NCI-H187 treated with DMSO at 0.1 percent for 48 hours (cell line): ENCODE measurements at regions not wholly inside any gene's neighbourhood (a gene's known extent, or its start where the extent isn't known, plus 50 kb on each side); places are given as distances from the start of the nearest gene placed in this dataset.
"Not testable (repeated sequence)": the region's sequence is repeated elsewhere in the genome, so short reads cannot be mapped to it uniquely, and the experiment has no call there.

Experiments
- DNase-seq: peaks from one replicate; lab custom pipeline; 2025; lab: John Stamatoyannopoulos, UW

DNA sequence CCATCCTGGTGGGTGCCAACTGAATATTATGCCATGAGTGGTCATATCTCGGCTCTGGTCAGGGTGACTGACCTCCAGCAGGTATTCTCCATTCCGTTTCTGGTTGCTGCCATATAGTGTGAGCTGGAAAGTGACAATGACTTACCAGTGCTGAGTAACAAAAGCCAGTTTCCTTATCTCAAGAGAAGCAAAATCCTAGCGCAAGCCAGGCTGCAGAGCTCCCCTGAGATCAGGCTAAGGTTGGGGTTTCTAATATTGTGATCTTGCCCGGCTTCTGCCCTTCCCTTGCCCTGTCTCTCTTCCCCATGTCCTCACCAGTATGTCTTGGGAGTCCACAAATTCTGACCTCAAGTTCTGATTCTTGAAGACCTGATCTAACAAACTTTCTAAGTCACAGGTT, 271.3 kb upstream of the SPTLC3 start:
- no peak for DNase-seq

DNA sequence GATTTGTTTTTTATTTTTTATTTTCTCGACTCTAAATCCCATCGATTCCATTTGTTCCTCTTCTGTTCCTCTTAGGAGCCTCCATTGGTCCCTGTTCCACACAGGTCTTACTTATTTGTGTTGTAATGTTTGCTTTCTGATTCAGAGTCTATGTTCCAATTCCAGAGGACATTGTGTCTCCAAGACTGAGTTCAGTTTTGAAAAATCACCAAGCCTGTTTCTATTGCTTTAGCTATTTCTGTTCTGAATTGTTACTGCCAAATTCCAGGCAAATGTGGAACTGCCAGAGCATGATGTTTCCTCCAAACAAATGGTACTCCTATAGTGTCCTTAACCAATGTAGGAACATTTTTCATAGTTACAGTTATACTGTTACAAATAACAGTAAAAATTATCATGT, 270.9 kb upstream of the SPTLC3 start:
- no peak for DNase-seq

DNA sequence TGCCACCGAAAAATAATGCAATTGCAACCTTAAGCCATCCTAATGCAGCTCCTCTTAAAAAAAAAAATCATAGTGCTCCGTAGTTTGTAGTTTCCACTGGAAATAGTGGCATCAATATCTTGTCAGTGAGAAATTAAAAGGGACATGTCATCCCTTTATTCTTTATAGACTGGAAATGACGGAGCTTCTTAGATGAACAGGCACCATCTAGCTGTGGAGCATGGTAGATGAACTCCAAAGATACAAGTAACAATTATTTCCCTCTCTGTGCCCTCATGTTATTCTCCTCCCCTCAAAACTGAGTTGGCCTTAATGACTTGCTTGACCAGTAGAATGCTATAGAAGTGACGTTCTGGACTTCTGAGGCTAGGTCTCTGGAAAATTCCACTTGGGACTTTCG, 268.1 kb upstream of the SPTLC3 start:
- DNase-seq = no peak

DNA sequence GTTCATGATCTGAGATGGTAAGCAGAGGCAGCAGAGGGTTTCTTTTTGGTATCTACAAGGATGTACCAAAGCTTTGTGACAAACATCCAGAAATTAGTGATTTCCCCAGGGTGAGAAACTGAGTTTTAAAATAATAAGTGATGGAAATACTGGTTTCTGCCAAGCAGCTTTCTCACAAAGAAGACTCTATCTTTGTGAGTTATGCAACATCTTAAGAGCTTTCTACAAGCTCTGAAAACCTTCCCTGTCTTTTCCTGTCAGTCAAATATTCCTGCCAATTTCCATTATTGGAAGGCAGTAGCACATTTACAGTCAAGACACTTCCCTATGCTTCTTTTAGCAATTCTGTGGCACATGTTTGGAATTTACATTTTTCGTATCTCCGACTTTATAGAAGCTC, 264.7 kb upstream of the SPTLC3 start:
- no peak for DNase-seq

DNA sequence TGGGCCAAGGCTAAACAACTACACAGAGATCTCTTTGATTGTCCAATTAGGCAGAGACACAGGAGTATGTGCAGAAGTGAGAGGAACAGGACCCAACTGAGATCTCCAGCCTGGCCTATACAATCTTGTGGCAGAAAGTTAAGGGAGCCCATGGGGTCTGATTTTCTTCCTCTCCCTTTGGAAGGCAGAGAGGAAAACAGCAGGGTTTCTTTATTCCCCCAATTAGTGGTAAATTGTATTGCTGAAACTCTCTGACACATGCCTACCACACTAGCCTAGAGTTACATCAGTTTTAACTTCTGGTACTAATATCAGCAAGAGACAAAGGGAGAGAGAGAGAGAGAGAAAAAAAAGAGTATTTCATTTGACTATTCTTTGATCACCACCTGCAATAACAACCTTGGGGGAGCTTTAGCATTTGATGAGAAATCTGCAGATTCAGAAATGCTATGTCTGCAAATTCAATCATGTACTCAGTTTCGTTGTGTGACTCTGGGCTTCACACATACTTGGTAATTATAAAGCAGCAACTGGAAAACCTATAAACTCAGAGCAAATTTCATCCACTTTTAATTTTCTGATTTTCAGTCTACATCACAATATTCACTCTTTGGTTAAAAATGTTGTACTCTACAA, 260.3 kb upstream of the SPTLC3 start:
- no peak for DNase-seq

DNA sequence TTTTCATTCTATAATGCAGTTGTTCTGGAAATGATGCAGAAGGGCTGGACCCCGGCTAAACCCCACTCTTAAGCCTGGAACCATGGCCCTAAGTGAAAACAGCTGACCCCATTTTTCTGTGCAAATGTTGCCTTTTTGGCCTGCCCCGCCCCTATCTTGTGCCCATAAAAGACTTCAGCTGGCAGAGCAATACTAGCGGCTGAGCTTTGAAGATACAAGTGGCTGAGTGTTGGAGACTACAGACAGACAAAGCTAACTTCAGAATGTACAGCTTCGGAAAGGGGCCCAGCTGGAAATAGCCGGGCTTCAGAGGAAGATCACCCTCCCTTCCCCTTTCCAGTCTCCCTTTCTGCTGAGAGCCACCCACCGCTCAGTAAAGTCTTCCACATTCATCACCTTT, 258.6 kb upstream of the SPTLC3 start:
- no peak for DNase-seq

DNA sequence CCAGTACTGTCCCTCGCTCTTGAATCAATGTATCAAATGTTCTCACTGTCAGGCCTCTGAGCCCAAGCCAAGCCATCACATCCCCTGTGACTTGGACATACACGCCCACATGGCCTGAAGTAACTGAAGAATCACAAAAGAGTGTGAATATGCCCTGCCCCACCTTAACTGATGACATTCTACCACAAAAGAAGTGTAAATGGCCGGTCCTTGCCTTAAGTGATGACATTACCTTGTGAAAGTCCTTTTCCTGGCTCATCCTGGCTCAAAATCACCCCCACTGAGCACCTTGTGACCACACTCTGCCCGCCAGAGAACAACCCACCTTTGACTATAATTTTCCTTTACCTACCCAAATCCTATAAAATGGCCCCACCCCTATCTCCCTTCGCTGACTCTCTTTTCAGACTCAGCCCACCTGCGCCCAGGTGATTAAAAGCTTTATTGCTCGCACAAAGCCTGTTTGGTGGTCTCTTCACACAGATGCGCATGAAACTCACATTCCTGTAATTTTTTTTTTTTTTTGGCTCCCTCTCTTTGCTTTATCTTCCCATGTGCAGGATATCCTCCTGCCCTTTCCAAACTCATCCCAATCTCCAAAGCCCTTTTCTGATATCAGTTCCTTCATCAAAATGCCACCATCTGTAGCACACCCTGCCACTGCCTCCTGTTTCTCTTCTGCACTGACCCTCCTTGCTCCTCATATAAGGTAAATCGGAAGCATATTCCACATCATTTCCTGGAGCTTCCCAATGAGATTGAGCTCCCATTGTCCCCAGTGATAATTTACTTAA, 255.7 kb upstream of the SPTLC3 start:
- not testable (repeated sequence) for DNase-seq

DNA sequence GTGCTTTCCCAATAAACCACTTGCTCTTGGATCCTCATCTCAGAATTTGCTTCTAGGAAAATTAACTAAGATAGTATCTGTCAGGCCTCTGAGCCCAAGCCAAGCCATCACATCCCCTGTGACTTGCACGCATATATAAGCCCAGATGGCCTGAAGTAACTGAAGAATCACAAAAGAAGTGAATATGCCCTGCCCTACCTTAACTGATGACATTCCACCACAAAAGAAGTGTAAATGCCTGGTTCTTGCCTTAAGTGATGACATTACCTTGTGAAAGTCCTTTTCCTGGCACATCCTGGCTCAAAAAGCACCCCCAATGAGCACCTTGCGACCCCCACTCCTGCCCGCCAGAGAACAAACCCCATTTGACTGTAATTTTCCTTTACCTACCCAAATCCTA, 255.0 kb upstream of the SPTLC3 start:
- DNase-seq = not testable (repeated sequence)

DNA sequence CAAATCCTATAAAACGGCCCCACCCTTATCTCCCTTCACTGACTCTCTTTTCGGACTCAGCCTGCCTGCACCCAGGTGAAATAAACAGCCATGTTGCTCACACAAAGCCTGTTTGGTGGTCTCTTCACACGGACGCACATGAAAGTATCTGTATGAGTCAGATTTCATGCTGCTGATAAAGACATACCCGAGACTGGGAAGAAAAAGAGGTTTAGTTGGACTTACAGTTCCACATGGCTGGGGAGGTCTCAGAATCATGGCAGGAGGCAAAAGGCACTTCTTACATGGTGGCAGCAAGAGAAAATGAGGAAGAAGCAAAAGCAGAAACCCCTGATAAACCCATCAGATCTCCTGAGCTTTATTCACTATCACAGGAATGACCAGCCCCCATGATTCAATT, 249.3 kb upstream of the SPTLC3 start:
- DNase-seq = not testable (repeated sequence)

DNA sequence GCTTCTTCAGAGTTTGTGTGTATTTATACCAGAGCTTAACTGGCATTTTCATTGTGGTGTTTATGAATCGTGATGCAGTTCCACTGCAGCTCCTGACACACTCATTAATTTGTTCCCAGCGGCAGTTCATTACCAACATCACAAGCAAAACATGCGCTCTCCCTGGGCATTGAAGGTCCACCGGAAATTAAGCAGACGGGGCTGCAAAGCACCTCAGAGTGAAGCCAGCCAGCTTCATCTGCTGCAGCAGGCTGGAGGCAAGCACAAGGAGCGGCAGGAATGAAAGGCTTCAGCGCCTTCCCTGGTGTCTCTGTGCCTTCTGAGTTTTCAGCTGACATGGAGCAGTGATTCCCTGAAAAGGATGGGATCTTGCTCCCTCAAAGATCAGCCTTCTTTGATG, 246.0 kb upstream of the SPTLC3 start:
- no peak for DNase-seq

DNA sequence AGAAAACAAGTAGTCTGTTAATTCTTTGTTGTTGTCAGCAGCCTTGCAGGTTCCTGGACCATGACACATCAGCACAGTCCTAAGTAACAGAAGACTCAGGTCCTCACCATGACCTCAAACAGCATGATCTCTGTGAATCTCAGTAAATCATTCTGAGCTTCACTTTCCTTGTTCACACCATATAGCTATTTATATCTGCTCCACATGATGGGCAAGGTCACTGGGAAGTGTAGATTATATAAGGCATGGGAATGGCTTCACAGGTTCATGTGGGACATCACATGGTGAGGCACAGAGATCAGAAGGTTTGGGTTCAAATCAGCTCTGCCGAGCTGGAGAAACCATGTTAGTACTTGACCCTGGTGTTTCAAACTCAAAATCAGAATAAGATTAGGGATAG, 245.4 kb upstream of the SPTLC3 start:
- no peak for DNase-seq

DNA sequence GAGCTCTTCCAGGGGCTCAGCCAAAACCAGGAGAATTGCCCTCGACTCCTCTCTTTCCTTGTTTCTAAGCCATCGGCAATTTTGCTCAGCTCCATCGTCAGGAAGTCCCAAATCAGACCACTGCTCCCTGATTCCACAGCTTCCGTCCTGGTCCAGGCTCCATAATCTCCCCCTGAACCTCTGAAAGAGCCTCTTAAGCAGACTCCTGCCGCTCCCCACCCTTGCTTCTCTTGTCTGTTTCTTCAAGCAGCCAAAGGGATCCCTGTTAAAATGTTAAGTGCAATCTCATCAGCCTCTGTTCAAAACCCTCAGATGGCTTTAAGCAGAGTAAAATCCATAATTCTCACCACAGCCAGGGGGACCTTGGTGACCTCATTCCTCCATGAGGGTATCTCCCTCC, 244.7 kb upstream of the SPTLC3 start:
- no peak for DNase-seq

DNA sequence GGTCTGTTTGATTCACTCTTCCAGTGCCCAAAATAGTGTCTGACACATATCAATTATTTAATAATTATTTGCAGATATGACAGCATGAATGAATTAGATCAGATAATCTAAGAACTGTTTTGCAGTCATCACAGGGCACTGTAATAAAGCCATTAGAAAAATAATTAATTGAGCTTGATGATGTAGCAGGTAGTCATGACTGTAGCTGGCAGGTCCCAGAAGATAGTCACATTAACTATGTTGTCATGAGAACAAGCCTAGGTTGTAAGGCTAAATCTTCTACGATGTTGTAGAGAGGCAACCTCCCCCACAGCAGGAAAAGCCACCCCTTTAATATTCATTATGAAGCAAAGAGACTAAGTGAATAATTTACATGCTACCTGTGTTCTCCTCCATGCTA, 243.9 kb upstream of the SPTLC3 start:
- DNase-seq = no peak

DNA sequence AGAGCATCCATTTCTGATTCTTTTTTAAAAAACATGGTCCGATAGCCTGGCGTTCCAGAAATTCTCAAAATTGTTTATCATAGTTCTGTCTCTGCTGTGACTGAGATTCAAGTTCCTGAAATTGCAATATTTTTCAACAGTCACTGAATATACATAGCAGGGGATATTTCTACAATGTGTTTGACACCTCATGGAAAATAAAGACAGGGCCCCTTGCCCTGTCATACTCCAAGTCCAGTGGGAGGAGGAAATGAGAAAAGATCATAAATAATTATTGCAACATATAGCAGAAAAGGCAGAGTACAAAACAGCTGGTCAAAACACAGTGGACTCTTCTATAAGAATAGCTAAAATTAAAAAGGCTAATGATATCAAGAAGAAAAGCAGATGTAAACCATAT, 234.8 kb upstream of the SPTLC3 start:
- DNase-seq = no peak

DNA sequence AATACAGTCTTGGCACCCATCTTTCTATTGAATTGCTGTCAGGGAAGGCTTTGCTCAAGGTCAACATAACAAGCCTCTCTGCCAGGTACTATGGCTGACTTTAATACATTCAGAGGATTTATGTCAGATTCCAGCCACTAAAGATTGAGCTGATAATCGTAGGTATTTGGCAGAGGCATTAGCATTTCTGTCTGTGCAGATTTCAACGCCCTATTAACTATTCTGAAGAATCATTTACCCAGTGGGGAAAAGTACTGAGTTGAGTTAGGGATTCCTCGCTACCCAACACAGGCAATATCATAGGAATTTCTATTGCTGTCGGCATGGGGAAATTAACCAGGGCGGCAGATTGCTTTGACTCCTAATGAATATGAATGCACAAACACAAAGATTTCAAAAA, 233.7 kb upstream of the SPTLC3 start:
- no peak for DNase-seq

DNA sequence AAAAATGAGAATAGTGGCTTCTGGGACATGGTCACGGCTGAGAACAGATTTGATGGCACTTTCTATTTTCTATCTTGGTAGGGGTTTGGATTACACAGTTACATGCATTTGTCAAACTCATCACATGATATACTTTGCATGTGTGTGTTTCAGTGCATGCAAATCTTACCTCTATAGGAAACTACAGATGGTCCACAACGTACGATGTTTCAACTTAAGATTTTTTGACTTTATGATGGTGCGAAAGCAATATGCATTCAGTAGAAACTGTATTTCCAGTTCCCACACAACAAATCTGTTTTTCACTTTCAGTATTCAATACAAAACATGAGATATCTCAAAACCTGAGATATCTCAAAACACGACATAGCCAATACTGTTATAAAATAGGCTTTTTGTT, 231.8 kb upstream of the SPTLC3 start:
- DNase-seq = no peak

DNA sequence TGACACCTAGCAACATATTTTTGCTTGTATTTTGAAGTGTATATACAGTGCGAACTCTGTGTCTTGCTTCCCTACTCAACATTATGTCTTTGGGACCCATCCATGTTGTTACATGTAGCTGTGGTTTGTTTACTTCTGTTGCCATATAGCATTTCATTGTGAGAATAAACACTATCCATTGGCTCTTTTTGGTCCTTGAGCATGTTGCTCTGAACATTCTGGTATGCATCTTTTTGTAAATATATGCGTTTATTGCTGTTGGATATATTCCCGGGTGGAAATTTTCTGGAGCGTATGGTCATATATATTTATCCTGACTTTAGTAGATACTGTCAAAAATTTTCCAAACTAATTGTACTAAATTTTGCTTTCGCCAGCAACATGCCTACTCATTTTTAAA, 222.5 kb upstream of the SPTLC3 start:
- no peak for DNase-seq

DNA sequence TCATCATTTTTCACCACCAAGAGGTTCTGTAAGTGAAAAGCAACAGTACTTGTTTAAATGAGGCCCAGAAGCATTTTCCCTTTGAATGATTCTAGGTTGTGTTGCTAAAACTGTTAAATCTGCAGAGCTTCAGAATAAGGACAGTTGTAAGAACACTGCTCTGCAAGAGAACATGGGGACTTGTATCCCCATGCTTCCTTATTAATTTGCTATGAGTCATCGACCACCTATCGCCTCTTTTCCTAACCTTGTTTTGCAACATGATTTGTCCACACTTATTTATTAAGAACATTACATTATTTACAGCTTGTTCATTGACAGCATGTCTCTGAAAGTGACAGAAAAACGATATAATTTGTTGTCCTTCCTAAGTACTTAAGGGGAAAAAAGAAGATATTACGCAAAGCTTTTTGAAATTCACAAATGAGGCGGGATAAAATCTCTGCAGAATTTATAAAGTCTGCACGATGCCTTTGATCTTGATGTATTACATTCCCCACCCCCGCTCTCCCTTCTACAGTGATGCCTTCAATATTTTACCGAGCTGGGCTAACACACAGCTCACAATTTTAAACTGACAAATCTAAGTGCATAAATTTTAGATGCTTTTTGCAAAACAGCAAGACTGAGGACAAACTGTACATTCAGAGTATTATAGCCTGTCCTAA, 220.0 kb upstream of the SPTLC3 start:
- no peak for DNase-seq

DNA sequence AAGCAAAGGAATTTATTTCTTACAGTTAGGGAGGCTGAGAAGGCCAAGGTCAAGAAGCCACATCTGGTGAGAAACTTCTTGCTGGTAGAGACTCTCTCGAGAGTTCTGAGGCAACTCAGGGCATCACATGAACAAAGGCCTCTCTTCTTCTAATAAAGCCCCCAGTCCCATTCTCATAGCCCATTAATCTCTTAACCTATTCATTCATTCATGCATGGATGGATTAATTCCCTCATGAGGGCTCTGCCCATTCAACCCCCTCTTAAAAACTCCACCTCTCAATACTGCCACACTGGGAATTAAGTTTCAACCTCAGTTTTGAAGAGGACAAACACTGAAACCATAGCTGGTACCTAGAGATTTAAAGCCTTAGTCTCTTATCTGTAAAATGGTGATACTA, 217.9 kb upstream of the SPTLC3 start:
- DNase-seq = peak; percentile 11

DNA sequence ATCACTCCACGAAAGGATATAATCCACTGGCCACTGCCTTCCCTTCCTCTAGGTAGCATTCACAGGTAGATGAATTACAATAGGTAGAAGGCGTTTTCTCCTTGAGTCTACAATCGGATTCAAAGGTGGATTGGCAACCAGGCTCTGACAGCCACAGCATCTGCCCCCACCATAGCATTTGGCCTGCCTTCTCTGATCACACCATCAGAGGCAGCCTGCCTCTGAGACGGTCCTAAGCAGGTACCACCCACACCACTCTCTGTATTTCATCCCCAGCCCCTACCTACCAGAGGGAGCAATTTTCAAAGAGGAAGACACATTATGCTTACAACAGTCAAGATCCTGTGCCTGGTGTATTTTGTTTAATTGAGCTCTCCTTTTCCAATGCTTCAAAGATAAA, 210.5 kb upstream of the SPTLC3 start:
- DNase-seq = no peak

DNA sequence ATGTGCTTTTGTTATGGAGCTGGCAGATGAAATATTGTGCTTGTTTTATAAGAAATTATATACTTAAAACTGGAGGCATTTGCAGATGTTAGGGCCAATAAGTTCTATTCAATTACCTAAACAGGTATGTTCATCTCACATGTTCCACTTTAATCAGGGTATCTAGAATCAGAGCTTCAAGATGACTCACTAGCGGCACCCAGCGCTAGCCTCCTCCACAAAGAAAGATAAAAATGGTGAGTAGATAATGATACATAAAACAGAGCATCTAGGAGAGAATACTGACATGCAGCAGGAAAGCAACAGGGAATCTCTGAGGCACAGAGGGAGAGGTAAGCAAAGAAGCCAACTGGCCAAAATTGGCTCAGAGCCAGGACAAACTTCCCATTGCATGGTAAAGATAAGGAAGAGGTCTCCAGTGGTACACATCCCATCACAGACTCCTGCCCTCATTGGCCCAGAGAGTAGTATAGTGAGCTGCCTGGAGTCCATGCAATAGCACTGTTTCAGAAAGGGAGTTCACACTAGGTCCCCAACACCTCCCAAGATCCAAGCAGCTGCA, 200.7 kb upstream of the SPTLC3 start:
- no peak for DNase-seq

DNA sequence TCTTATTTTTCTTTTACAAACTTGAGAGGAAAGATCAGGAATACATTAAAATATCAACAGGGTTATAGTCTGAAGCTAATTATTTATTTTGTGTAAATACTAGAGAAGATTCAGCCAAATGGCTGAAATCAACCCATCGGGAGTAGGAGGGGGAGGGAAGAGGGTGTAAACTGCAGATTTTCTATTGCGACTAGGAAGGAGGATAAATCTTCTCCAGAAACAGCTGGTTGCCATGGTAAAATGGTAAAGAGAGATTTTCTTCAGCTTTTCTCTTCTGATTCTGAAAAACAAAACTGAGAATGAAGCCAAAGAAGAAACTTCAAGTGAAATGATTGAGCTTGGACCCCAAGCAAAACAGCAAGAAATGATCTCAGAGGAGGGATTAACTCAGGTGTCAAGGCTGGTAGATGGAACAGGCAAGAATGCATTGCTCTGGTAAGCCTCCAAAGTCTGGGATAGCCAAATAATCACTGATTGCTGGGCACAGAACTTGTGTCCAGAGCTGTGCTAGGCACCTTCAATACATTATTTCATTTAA, 193.5 kb upstream of the SPTLC3 start:
- DNase-seq = no peak
